Non-pigmented ciliary epithelial cell (primary cell): ENCODE measurements at regions not wholly inside any gene's neighbourhood (a gene's known extent, or its start where the extent isn't known, plus 50 kb on each side); places are given as distances from the start of the nearest gene placed in this dataset.
"Not testable (repeated sequence)": the region's sequence is repeated elsewhere in the genome, so short reads cannot be mapped to it uniquely, and the experiment has no call there.

Experiments
- DNase-seq: peaks from one replicate; pipeline ENCODE4 v3.0.0-alpha.2; 2010; ENCODE audit warnings: low read depth

- no peak for DNase-seq
These were observed 149.2 kb downstream of the MIAT start for GRCh38 chr22:26806445-26807175.

DNA sequence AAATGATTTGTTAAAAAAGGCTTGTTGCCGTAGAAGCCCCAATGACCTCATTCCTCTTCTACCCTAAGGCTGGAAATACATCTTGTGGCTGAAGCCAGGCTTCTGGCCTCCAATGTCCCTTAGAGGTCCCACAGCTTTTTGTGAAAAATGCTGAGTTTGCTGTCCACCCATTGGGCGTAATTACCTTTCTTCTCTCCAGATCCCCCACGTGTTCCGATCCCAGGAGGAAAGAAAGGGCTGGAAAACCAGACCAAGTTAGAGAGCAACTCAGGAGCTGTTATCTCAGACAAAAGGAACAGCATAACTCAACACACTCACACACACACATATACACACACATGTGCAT lies 154.2 kb downstream of the MIAT start:
- DNase-seq, result no peak

DNA sequence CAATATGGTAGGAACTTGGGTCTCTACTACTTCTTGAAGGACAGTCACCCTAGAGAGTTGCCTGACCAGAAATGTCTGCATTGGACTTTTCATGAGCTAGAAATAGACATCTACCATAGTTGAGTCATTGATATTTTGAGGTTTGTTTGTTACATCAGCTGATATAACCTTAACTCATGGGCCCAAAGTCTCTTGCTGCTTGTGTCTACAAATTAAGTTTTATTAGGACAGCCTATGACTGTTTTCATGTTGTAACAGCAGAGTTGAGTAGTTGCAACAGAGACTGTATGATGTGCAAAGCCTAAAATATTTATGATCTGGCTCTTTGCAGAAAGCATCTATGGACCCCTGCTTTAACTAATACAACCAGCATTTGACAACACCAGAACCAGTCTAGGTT lies 155.3 kb downstream of the MIAT start:
- DNase-seq, result no peak

- DNase-seq, result no peak
These were observed 159.3 kb downstream of the MIAT start for GRCh38 chr22:26816726-26817125.

GRCh38 chr22:26817926-26818325 lies 160.5 kb downstream of the MIAT start:
- DNase-seq, result no peak

DNA sequence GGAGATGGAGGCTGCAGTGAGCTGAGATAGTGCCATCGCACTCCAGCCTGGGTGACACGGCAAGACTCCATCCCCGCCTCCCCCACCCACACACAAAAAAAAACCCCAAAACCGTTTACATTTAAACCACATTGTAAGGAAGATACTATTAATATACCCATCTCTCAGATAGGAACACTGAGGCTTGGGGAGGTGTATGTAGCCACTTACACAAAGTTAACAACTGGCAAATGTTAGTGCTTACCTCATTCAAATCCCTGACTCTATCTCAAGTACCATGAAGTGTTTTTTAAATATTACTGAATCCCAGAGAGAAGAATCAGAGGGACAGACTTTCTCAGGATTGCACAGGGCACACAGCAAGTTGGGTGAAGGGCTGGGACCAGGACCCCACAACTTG lies 164.5 kb downstream of the MIAT start:
- no peak for DNase-seq

DNA sequence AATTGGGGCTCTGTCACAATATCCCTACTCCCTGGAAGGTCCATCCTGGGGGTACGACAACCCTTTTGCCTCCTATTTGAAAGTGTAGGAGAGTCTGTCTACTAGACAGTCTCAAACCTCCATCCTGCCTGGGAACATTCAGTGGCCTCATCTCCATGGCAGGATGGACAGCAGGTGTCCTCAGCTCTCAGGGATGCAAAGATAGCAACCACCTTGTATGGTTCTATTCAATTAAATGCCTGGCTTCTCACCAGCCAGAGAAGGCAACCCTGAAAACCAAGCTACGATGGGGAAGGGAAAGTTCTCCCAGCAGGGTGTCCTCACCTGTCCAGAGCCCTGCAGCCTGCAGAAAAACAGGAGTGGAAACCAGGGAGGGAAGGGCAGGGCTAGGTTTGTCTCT lies 164.9 kb downstream of the MIAT start:
- no peak for DNase-seq

- DNase-seq, result no peak
These were observed 166.6 kb downstream of the MIAT start for GRCh38 chr22:26823966-26824365.

DNA sequence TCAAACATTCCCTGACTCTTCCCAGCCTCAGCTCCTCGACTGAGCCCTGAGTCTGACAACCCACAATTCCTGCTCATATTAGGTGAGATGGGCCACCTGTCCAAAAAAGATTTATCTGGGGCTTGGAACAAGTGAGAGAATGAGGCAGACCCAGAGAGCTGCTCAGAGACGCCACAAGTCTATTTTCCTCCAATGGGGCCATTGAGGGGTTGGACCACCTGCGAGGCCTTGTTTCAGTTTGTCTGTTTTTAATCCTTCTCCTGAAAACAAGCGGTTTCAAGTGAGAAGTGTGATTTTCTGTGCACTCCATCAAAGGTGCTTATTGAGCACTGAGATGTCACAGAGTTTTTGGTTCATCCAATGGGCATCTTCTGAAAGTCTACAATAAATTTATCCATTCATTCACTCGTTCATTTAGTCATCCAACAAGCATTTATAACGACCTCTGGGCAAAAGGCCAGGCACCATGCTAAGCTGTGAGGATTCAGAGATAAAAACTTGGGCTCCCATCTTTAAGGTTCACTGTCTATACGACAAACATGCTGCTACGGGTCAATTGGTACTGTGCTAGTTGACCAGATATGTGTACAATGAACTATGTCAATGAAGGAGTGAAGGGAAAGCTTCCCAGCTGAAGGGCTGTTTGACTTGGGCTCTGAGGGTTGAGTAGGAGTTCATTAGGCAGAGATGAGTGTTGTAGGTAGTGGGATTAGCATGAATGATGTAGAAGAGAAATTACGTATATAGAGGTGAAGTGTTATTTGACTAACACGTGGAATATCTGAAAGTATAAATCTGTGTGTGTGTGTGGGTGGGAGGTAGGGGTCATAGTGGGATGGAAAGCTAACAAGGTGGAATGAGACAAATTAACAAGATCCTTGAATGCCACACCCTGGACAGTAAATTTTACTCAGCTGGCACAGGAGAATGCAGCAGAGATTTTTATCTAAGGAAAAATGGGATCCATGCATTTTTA lies 168.9 kb downstream of the MIAT start:
- DNase-seq, result no peak

- no peak for DNase-seq
These were observed 170.2 kb downstream of the MIAT start for GRCh38 chr22:26827611-26828010.

DNA sequence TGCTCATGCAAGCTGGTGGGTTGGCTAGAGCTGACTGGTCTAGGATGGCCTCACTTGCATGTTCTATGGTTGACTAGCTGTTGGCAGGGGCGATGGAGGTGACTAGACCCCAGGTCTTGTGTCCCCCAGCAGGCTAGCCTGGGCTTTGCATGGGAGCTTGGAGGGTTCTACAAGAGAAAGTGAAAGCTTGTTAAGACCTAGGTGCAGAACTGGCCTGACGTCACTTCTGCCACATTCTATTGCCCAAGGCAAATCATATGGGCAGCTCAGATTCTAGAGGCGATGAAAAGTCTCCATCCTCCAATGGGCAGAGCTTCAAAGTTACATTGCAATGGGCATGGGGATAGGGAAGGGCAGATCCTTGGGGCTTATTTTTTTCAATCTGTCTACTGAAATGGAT lies 170.9 kb downstream of the MIAT start:
- no peak for DNase-seq

GRCh38 chr22:26830837-26831236 lies 173.4 kb downstream of the MIAT start:
- no peak for DNase-seq

GRCh38 chr22:26835023-26835422 lies 177.6 kb downstream of the MIAT start:
- DNase-seq, result no peak

- DNase-seq, result no peak
These were observed 178.6 kb downstream of the MIAT start for GRCh38 chr22:26835929-26836528.

- DNase-seq, result no peak
These were observed 180.5 kb downstream of the MIAT start for GRCh38 chr22:26837784-26838470.

DNA sequence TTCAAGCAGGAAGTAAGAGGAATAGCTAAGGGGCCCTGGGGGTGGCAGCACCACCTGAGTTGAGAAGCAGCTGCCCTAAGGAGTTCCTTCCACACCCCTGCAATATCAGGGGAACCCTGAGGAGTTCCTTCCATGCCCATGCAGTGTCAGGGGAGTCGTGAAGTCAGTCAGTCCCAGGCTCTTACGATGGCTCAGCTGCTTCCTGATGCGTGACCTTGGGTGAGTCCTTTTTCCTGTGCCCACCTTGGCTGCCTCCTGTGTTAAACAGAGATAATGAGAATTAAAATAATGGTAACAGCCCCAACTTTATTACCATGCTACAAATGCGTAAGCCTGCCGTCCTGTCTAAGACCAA lies 181.1 kb downstream of the MIAT start:
- no peak for DNase-seq

GRCh38 chr22:26839216-26839615 lies 181.8 kb downstream of the MIAT start:
- DNase-seq, result no peak

- not testable (repeated sequence) for DNase-seq
These were observed 183.4 kb downstream of the MIAT start for GRCh38 chr22:26840770-26841169.

GRCh38 chr22:26842103-26842502 lies 184.7 kb downstream of the MIAT start:
- DNase-seq, result no peak

- no peak for DNase-seq
These were observed 187.8 kb downstream of the MIAT start for GRCh38 chr22:26845021-26845743.

DNA sequence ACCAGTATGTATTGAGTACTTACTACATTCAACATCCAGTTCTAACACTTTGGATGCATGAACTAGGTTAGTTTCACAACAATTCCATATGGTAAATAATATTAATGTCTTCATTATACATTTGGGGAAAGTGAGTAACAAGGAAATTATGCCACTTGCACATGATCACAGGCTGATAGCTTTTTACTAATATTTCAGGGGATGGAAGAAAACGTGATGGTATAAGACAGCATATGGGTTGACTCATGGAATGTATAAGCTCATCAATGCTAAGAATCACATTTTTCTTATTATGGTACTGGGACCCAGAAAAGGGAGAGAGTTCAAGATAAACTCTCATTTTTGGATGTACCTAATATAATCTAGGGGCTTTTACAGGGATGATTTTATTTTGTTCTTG lies 188.7 kb downstream of the MIAT start:
- DNase-seq, result no peak

DNA sequence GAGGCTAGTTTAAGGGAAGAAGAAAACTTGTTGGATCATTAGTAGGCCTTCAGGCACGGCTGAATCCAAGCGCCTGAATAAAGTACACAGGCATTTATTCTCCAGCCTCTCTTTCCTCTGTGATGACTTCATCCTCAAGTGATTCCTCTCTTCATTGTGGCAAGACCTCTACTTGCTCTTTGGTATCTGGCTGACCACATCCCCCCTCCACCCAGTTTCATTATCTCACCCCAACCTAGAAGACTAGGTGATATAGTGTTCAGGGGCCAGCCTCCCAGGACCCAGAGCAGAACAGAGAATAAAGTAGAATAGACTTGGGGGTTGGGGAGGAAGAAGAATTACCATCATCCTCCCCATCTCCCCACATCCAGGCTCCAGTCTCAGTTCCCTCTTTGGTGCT lies 189.3 kb downstream of the MIAT start:
- no peak for DNase-seq
